ENCODE measurements at regions not wholly inside any gene's neighbourhood (a gene's known extent, or its start where the extent isn't known, plus 50 kb on each side); places are given as distances from the start of the nearest gene placed in this dataset.
"Not testable (repeated sequence)": the region's sequence is repeated elsewhere in the genome, so short reads cannot be mapped to it uniquely, and the experiment has no call there.

GRCh38 chr16:47979616-47980182, 176.1 kb downstream of the ABCC12 start:
- FAIRE-seq, result no peak
- DNase-seq (ENCODE audit: insufficient read length, low spot score), result no peak
- TF ChIP-seq POU2F2 (IDR thresholded peaks at IDR 0.05; ENCODE audit: low read depth, low read length) (no peak), SPI1 (IDR thresholded peaks at IDR 0.05; ENCODE audit: low read depth, low read length) (no peak), POLR2A (IDR thresholded peaks at IDR 0.05; ENCODE audit: low read depth, low read length) (no peak), POLR2AphosphoS5 (IDR thresholded peaks at IDR 0.05; ENCODE audit: low read depth, low read length) (no peak), PAX5 (IDR thresholded peaks at IDR 0.05; ENCODE audit: insufficient read depth, low read length, severe bottlenecking) (no peak), TAF1 (IDR thresholded peaks at IDR 0.05; ENCODE audit: low read depth, low read length) (no peak)

GRCh38 chr16:47979164-47979520, 176.7 kb downstream of the ABCC12 start:
- DNase-seq (ENCODE audit: insufficient read length, low spot score), result no peak
- FAIRE-seq, result no peak
- no peak for TF ChIP-seq POU2F2 (IDR thresholded peaks at IDR 0.05; ENCODE audit: low read depth, low read length)
- no peak for TF ChIP-seq PAX5 (IDR thresholded peaks at IDR 0.05; ENCODE audit: insufficient read depth, low read length, severe bottlenecking)
- no peak for TF ChIP-seq SPI1 (IDR thresholded peaks at IDR 0.05; ENCODE audit: low read depth, low read length)
- TF ChIP-seq POLR2A (IDR thresholded peaks at IDR 0.05; ENCODE audit: low read depth, low read length), result no peak
- TF ChIP-seq TAF1 (IDR thresholded peaks at IDR 0.05; ENCODE audit: low read depth, low read length), result no peak
- TF ChIP-seq POLR2AphosphoS5 (IDR thresholded peaks at IDR 0.05; ENCODE audit: low read depth, low read length), result no peak

GRCh38 chr16:47978491-47979163, 177.2 kb downstream of the ABCC12 start:
- DNase-seq (ENCODE audit: insufficient read length, low spot score) (no peak), FAIRE-seq (no peak)
- TF ChIP-seq POLR2AphosphoS5 (IDR thresholded peaks at IDR 0.05; ENCODE audit: low read depth, low read length) (no peak), SPI1 (IDR thresholded peaks at IDR 0.05; ENCODE audit: low read depth, low read length) (no peak), PAX5 (IDR thresholded peaks at IDR 0.05; ENCODE audit: insufficient read depth, low read length, severe bottlenecking) (no peak), POU2F2 (IDR thresholded peaks at IDR 0.05; ENCODE audit: low read depth, low read length) (no peak), TAF1 (IDR thresholded peaks at IDR 0.05; ENCODE audit: low read depth, low read length) (no peak), POLR2A (IDR thresholded peaks at IDR 0.05; ENCODE audit: low read depth, low read length) (no peak)

- no peak for TF ChIP-seq POLR2A (IDR thresholded peaks at IDR 0.05; ENCODE audit: low read depth, low read length)
- TF ChIP-seq PAX5 (IDR thresholded peaks at IDR 0.05; ENCODE audit: insufficient read depth, low read length, severe bottlenecking), result no peak
- TF ChIP-seq SPI1 (IDR thresholded peaks at IDR 0.05; ENCODE audit: low read depth, low read length), result no peak
- TF ChIP-seq POLR2AphosphoS5 (IDR thresholded peaks at IDR 0.05; ENCODE audit: low read depth, low read length), result no peak
- TF ChIP-seq TAF1 (IDR thresholded peaks at IDR 0.05; ENCODE audit: low read depth, low read length), result no peak
- TF ChIP-seq POU2F2 (IDR thresholded peaks at IDR 0.05; ENCODE audit: low read depth, low read length), result no peak
- DNase-seq (ENCODE audit: insufficient read length, low spot score) (no peak), FAIRE-seq (no peak)
Measured at GRCh38 chr16:47977802-47978201, 178.0 kb downstream of the ABCC12 start.

- DNase-seq (ENCODE audit: insufficient read length, low spot score), result no peak
- FAIRE-seq, result no peak
- TF ChIP-seq POLR2A (IDR thresholded peaks at IDR 0.05; ENCODE audit: low read depth, low read length) (no peak), POLR2AphosphoS5 (IDR thresholded peaks at IDR 0.05; ENCODE audit: low read depth, low read length) (no peak), SPI1 (IDR thresholded peaks at IDR 0.05; ENCODE audit: low read depth, low read length) (no peak), TAF1 (IDR thresholded peaks at IDR 0.05; ENCODE audit: low read depth, low read length) (no peak), PAX5 (IDR thresholded peaks at IDR 0.05; ENCODE audit: insufficient read depth, low read length, severe bottlenecking) (no peak), POU2F2 (IDR thresholded peaks at IDR 0.05; ENCODE audit: low read depth, low read length) (no peak)
Measured at GRCh38 chr16:47976636-47977210, 179.1 kb downstream of the ABCC12 start.

- not testable (repeated sequence) for DNase-seq (ENCODE audit: insufficient read length, low spot score); FAIRE-seq
Measured at GRCh38 chr16:47974971-47975370, 180.8 kb downstream of the ABCC12 start.

- no peak for FAIRE-seq
- no peak for DNase-seq (ENCODE audit: insufficient read length, low spot score)
- TF ChIP-seq TAF1 (IDR thresholded peaks at IDR 0.05; ENCODE audit: low read depth, low read length), result no peak
- no peak for TF ChIP-seq POLR2A (IDR thresholded peaks at IDR 0.05; ENCODE audit: low read depth, low read length)
- TF ChIP-seq POLR2AphosphoS5 (IDR thresholded peaks at IDR 0.05; ENCODE audit: low read depth, low read length), result no peak
- no peak for TF ChIP-seq PAX5 (IDR thresholded peaks at IDR 0.05; ENCODE audit: insufficient read depth, low read length, severe bottlenecking)
- TF ChIP-seq POU2F2 (IDR thresholded peaks at IDR 0.05; ENCODE audit: low read depth, low read length), result no peak
- no peak for TF ChIP-seq SPI1 (IDR thresholded peaks at IDR 0.05; ENCODE audit: low read depth, low read length)
Measured at GRCh38 chr16:47973552-47973951, 182.2 kb downstream of the ABCC12 start.

GRCh38 chr16:47972246-47972985, 183.4 kb downstream of the ABCC12 start:
- TF ChIP-seq TAF1 (IDR thresholded peaks at IDR 0.05; ENCODE audit: low read depth, low read length), result no peak
- no peak for TF ChIP-seq POU2F2 (IDR thresholded peaks at IDR 0.05; ENCODE audit: low read depth, low read length)
- no peak for FAIRE-seq
- no peak for DNase-seq (ENCODE audit: insufficient read length, low spot score)

GRCh38 chr16:47971225-47971624, 184.6 kb downstream of the ABCC12 start:
- FAIRE-seq, result no peak
- TF ChIP-seq SPI1 (IDR thresholded peaks at IDR 0.05; ENCODE audit: low read depth, low read length) (no peak), TAF1 (IDR thresholded peaks at IDR 0.05; ENCODE audit: low read depth, low read length) (no peak), POU2F2 (IDR thresholded peaks at IDR 0.05; ENCODE audit: low read depth, low read length) (no peak), PAX5 (IDR thresholded peaks at IDR 0.05; ENCODE audit: insufficient read depth, low read length, severe bottlenecking) (no peak), POLR2AphosphoS5 (IDR thresholded peaks at IDR 0.05; ENCODE audit: low read depth, low read length) (no peak), POLR2A (IDR thresholded peaks at IDR 0.05; ENCODE audit: low read depth, low read length) (no peak)
- no peak for DNase-seq (ENCODE audit: insufficient read length, low spot score)
